ENCODE measurements at regions not wholly inside any gene's neighbourhood (a gene's known extent, or its start where the extent isn't known, plus 50 kb on each side); places are given as distances from the start of the nearest gene placed in this dataset.

DNA sequence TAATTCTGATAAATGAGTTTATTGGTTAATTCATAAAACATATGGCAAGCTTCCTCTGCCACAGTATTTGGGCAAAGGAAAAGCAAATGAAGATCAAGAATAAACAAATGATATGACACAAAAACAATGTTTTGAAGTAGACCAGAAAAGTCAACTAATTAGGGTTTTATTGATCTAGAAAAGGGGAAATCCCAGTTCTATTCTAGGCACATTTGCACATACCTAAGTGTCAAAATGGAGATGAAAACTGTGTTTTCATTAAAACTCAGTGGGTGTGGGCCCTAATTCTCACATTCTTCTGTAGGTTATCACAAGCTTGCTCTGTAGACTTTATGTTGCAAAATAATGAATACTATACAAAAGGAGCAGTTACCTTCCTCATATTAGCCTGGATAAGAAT lies 69.0 kb upstream of the TENT5A start:
- no peaks in the 10 kb centered on the region for H3K27me3 ChIP-seq (replicated peaks; ENCODE audit: insufficient read depth)
- no peak overlapping the region for H3K27ac ChIP-seq
- no peak overlapping the region for H3K4me3 ChIP-seq
- no peaks in the 10 kb centered on the region for H3K36me3 ChIP-seq
- TF ChIP-seq POLR2A (IDR thresholded peaks at IDR 0.05): no peak
- TF ChIP-seq, protein P1, sequence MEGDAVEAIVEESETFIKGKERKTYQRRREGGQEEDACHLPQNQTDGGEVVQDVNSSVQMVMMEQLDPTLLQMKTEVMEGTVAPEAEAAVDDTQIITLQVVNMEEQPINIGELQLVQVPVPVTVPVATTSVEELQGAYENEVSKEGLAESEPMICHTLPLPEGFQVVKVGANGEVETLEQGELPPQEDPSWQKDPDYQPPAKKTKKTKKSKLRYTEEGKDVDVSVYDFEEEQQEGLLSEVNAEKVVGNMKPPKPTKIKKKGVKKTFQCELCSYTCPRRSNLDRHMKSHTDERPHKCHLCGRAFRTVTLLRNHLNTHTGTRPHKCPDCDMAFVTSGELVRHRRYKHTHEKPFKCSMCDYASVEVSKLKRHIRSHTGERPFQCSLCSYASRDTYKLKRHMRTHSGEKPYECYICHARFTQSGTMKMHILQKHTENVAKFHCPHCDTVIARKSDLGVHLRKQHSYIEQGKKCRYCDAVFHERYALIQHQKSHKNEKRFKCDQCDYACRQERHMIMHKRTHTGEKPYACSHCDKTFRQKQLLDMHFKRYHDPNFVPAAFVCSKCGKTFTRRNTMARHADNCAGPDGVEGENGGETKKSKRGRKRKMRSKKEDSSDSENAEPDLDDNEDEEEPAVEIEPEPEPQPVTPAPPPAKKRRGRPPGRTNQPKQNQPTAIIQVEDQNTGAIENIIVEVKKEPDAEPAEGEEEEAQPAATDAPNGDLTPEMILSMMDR (IDR thresholded peaks at IDR 0.05): no peak
- no peak for TF ChIP-seq POLR2AphosphoS5 (IDR thresholded peaks at IDR 0.05)
- H3K4me1 ChIP-seq (replicated peaks): no peaks in the 10 kb centered on the region
- intact Hi-C loops (cut with DNase I): no loop called here
- no peak for DNase-seq (ENCODE audit: low spot score)
- H3K9me3 ChIP-seq: no peaks in the 10 kb centered on the region

DNA sequence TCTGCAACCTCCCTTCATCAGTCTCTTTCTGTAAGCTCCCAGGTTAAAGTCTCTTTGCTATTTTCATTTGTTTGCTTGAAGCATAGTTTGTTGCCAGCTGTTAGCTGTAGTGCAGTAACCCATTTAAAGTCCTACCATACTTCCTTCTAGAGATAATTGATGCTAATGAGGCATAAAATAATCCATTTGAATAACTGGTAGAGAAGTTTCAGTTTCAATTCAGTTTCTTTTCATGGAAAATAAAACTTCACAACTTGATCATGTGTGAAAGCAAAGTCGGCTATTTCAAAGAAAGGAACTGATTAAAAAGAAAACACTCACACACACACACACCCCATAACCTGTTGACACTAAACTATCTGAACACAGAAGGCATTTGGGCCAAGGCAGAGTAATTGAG lies 68.5 kb upstream of the TENT5A start:
- Histone ChIP-seq H3K27ac (no peak overlapping the region), H3K36me3 (no peaks in the 10 kb centered on the region), H3K4me1 (replicated peaks) (no peaks in the 10 kb centered on the region), H3K27me3 (replicated peaks; ENCODE audit: insufficient read depth) (no peaks in the 10 kb centered on the region), H3K4me3 (no peak overlapping the region), H3K9me3 (no peaks in the 10 kb centered on the region)
- TF ChIP-seq POLR2A (IDR thresholded peaks at IDR 0.05) (no peak), POLR2AphosphoS5 (IDR thresholded peaks at IDR 0.05) (no peak)
- TF ChIP-seq, protein P1 (IDR thresholded peaks at IDR 0.05): no peak
- DNase-seq (ENCODE audit: low spot score): no peak
- intact Hi-C loops (cut with DNase I): no loop called here
- WGBS: 56% methylated on average over 1 of the region's 1 CpG

- Histone ChIP-seq H3K4me1 (replicated peaks) (no peaks in the 10 kb centered on the region), H3K27ac (no peak overlapping the region), H3K4me3 (no peak overlapping the region), H3K27me3 (replicated peaks; ENCODE audit: insufficient read depth) (no peaks in the 10 kb centered on the region), H3K36me3 (no peaks in the 10 kb centered on the region), H3K9me3 (no peaks in the 10 kb centered on the region)
- 57% methylated on average over 2 of the region's 2 CpGs for WGBS
- intact Hi-C loops (cut with DNase I): no loop called here
- no peak for TF ChIP-seq POLR2A (IDR thresholded peaks at IDR 0.05)
- TF ChIP-seq, protein P1 (IDR thresholded peaks at IDR 0.05): no peak
- DNase-seq (ENCODE audit: low spot score): no peak
These were observed 67.9 kb upstream of the TENT5A start for GRCh38 chr6:81820422-81820821.

DNA sequence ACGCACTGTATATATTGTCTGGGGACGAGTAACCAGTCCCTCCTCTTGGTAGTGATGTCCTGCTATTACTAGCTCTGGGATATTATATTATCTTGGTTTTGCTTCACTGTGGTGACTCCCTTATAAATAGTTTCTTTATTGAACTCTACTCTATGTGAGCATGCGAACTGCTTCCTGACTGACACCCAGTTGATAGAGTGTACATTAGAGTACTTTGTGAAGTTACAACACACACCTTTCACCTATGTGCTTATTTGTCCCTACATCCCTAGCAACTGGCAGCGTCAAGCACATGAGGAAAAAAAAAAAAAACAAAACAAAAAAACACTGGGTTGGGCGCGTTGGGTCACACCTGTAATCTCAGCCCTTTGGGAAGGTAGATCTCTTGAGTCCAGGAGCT lies 67.3 kb upstream of the TENT5A start:
- TF ChIP-seq, protein P1 (IDR thresholded peaks at IDR 0.05): no peak
- TF ChIP-seq POLR2AphosphoS5 (IDR thresholded peaks at IDR 0.05): no peak
- TF ChIP-seq POLR2A (IDR thresholded peaks at IDR 0.05): no peak
- WGBS: 97% methylated on average over 6 of the region's 6 CpGs
- Histone ChIP-seq H3K9me3 (no peaks in the 10 kb centered on the region), H3K4me3 (no peak overlapping the region), H3K27ac (no peak overlapping the region), H3K4me1 (replicated peaks) (no peaks in the 10 kb centered on the region), H3K36me3 (no peaks in the 10 kb centered on the region), H3K27me3 (replicated peaks; ENCODE audit: insufficient read depth) (no peaks in the 10 kb centered on the region)
- intact Hi-C loops (cut with DNase I): no loop called here
- no peak for DNase-seq (ENCODE audit: low spot score)

- Histone ChIP-seq H3K4me1 (replicated peaks) (no peaks in the 10 kb centered on the region), H3K27ac (no peak overlapping the region), H3K36me3 (no peaks in the 10 kb centered on the region), H3K4me3 (no peak overlapping the region), H3K27me3 (replicated peaks; ENCODE audit: insufficient read depth) (no peaks in the 10 kb centered on the region), H3K9me3 (no peaks in the 10 kb centered on the region)
- DNase-seq (ENCODE audit: low spot score): no peak
- no peak for TF ChIP-seq POLR2A (IDR thresholded peaks at IDR 0.05)
- TF ChIP-seq, protein P1 (IDR thresholded peaks at IDR 0.05): no peak
- TF ChIP-seq POLR2AphosphoS5 (IDR thresholded peaks at IDR 0.05): no peak
- 76% methylated on average over 2 of the region's 2 CpGs for WGBS
- intact Hi-C loops (cut with DNase I): no loop called here
These were observed 66.5 kb upstream of the TENT5A start for GRCh38 chr6:81818901-81819361.

Measured in prostate gland (tissue), 2 donors.